Adrenal gland (tissue), 9 donors: ENCODE measurements at regions not wholly inside any gene's neighbourhood (a gene's known extent, or its start where the extent isn't known, plus 50 kb on each side); places are given as distances from the start of the nearest gene placed in this dataset.
A peak's percentile ranks its signal among the peaks of the same experiment; 100 is the strongest.

Experiments
- DNase-seq, 7 donors: peaks; one replicate each; pipeline ENCODE4 v3.0.0-alpha.2; 2019 to 2020
- H3K27ac ChIP-seq, 5 donors: fragments of 200-600 bp; sonication (generic) in 4 of 5; 1 replicate in 3 of 5; 2 replicates in 2 of 5; pipeline versions ENCODE4 v1.5.1 to v1.8.0; 2016 to 2020; ENCODE audit warnings: mild to moderate bottlenecking in 1 of 5
- H3K27me3 ChIP-seq: fragments of 200-600 bp; 2 replicates; pipeline ENCODE4 v1.8.0; 2021
- H3K36me3 ChIP-seq, 2 donors: fragments of 200-600 bp; replicated peaks in 1 of 2; 1 replicate in 1 of 2; 2 replicates in 1 of 2; pipeline versions ENCODE4 v1.5.1 to v1.8.0; 2018 to 2022
- H3K4me1 ChIP-seq, 2 donors: fragments of 200-600 bp; replicated peaks in 1 of 2; 1 replicate in 1 of 2; 2 replicates in 1 of 2; pipeline versions ENCODE4 v1.5.1 to v1.8.0; 2018 to 2021
- H3K4me3 ChIP-seq, 4 donors: fragments of 200-600 bp; sonication (generic) in 3 of 4; one replicate each; pipeline ENCODE4 v1.5.1; 2016 to 2018
- H3K9me3 ChIP-seq, 3 donors: fragments of 200-600 bp; sonication (generic) in 1 of 3; replicated peaks in 1 of 3; 1 replicate in 2 of 3; 2 replicates in 1 of 3; pipeline versions ENCODE4 v1.5.1 to v1.8.0; 2016 to 2021
- CTCF ChIP-seq, 6 experiments: fragments of 450-650 bp in 4 of 6; fragments of 200-600 bp in 2 of 6; sonication (generic) in 1 of 6; IDR thresholded peaks; 1 replicate in 5 of 6; 2 replicates in 1 of 6; pipeline versions ENCODE4 v1.5.1 to v1.8.0; 2016 to 2021; ENCODE audit warnings: antibody characterized with exemption in 6 of 6, mild to moderate bottlenecking in 2 of 6, moderate library complexity in 1 of 6
- POLR2A ChIP-seq, 2 donors: fragments of 450-650 bp; IDR thresholded peaks; one replicate each; pipeline ENCODE4 v1.6.1; 2017; ENCODE audit warnings: antibody characterized with exemption in 2 of 2, mild to moderate bottlenecking in 2 of 2, moderate library complexity in 1 of 2
- WGBS, 4 donors: extraction: QIAGEN DNeasy Blood & Tissue Kit in 2 of 4; methylation state at CpG; one replicate each; pipeline versions ENCODE4 v1.1.5 to v1.1.7; 2013 to 2017; 5-methylcytosine and 5-hydroxymethylcytosine counted together
- intact Hi-C, 2 donors: fragments of 100-400 bp; cut with DNase I; formaldehyde crosslinking; loops; one replicate each; pipeline versions ENCODE4 v1.14.1 to v1.15.0; 2022 to 2023
- donor health status: healthy with polysubstance abuse.
- donor health status: Bipolar disorder and iron deficiency.
- donor health status: DM: yes; HTN: yes; CAD: no.
- donor health status: DM: no; HTN: no; CAD: no.
- donor health status: DM: no; HTN: no; CAD: no.

GRCh38 chr20:63064310-63064709, 57.5 kb upstream of the BHLHE23 start:
- Histone ChIP-seq H3K36me3 (no peaks in the 10 kb centered on the region), H3K27ac (no peak overlapping the region), H3K9me3 (no peaks in the 10 kb centered on the region), H3K27me3 (peaks cover 9% of the 10 kb centered on the region), H3K4me1 (peaks cover 0 to under 1% of the 10 kb centered on the region in 2 donors), H3K4me3 (no peak overlapping the region)
- intact Hi-C loops = no loop called here
- peak in 1 of 7 donors; percentile 10 for DNase-seq
- no peak for TF ChIP-seq POLR2A (IDR thresholded peaks at IDR 0.05)
- 81 to 85% (median 85%) methylated on average over 15 to 18 of the region's 18 CpGs; no CpG with 5 or more reads in 1 of the 4 donors for WGBS, 4 donors

- Histone ChIP-seq H3K27ac (no peak overlapping the region), H3K36me3 (no peaks in the 10 kb centered on the region), H3K4me3 (no peak overlapping the region), H3K27me3 (peaks cover 23% of the 10 kb centered on the region), H3K9me3 (no peaks in the 10 kb centered on the region), H3K4me1 (no peaks in the 10 kb centered on the region)
- intact Hi-C loops = no loop called here
- peak in 3 of 7 donors; percentile 2 to 5 (median 5) for DNase-seq
- no peak for TF ChIP-seq POLR2A (IDR thresholded peaks at IDR 0.05)
- no peak for TF ChIP-seq CTCF (IDR thresholded peaks at IDR 0.05)
- WGBS, 4 donors = 72 to 74% (median 74%) methylated on average over 23 of the region's 23 CpGs
These were observed 55.7 kb upstream of the BHLHE23 start for GRCh38 chr20:63062188-63063140.

GRCh38 chr20:63061771-63062100, 55.0 kb upstream of the BHLHE23 start:
- TF ChIP-seq POLR2A (IDR thresholded peaks at IDR 0.05) = no peak
- no peak for TF ChIP-seq CTCF (IDR thresholded peaks at IDR 0.05)
- Histone ChIP-seq H3K27me3 (peaks cover 26% of the 10 kb centered on the region), H3K9me3 (no peaks in the 10 kb centered on the region), H3K36me3 (no peaks in the 10 kb centered on the region), H3K4me3 (no peak overlapping the region), H3K27ac (no peak overlapping the region), H3K4me1 (no peaks in the 10 kb centered on the region)
- DNase-seq = peak in 2 of 7 donors; percentile 1
- intact Hi-C loops = no loop called here
- WGBS, 4 donors = 73 to 91% (median 79%) methylated on average over 14 of the region's 14 CpGs

- intact Hi-C loops = no loop called here
- Histone ChIP-seq H3K4me3 (no peak overlapping the region), H3K4me1 (no peaks in the 10 kb centered on the region), H3K27ac (no peak overlapping the region), H3K27me3 (peaks cover 26% of the 10 kb centered on the region), H3K36me3 (no peaks in the 10 kb centered on the region), H3K9me3 (no peaks in the 10 kb centered on the region)
- TF ChIP-seq CTCF (IDR thresholded peaks at IDR 0.05) (no peak), POLR2A (IDR thresholded peaks at IDR 0.05) (no peak)
- 88 to 90% (median 89%) methylated on average over 29 of the region's 29 CpGs for WGBS, 4 donors
- DNase-seq = peak in 3 of 7 donors; percentile 2 to 49 (median 11)
These were observed 54.4 kb upstream of the BHLHE23 start for GRCh38 chr20:63061051-63061770.
